GM19035 (cell line): ENCODE measurements at regions not wholly inside any gene's neighbourhood (a gene's known extent, or its start where the extent isn't known, plus 50 kb on each side); places are given as distances from the start of the nearest gene placed in this dataset.

Source experiments
- ATAC-seq: cut with Tn5 transposase; IDR thresholded peaks from one replicate; pipeline ENCODE4 v1.9.1; 2021; ENCODE audit not compliant: unreplicated experiment

DNA sequence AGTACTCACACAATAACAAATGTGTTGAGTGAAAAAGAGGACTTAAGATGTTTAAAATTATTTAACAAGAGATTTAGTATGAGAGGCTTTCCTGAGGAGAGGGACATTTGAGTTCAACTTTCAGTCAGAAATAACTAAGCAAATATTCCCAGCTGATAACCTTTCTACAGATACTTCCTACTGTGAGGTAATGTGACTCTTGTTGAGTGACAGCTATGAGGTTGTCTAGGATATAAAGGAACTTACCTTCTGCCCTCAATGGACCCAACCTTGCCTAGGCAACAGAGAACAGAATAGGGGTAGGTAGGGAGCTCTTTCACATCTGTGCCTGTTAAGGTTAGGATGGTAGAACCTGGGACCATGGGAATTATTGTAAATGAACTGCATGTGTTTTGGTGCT lies 54.7 kb downstream of the GLUD2 start:
- no peak for ATAC-seq

DNA sequence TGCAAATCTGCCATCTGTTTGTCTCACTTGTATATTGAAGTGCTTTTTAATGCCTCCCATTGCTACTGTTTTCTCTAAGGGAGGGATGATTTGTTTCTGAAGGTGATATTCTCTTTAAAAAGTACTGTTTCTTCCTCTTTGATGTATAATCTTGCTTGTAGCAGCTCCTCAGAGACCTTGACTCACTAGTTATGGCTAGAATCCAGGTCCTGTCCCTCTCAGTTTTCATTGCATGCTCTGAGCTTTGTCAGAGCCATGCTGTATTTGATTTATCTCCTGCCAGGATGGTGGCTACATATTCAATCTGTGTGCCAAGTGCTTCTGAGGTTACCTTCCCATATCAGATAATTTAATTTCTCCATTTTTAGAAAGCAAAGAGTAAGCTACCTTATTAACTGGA lies 56.0 kb downstream of the GLUD2 start:
- ATAC-seq: no peak

DNA sequence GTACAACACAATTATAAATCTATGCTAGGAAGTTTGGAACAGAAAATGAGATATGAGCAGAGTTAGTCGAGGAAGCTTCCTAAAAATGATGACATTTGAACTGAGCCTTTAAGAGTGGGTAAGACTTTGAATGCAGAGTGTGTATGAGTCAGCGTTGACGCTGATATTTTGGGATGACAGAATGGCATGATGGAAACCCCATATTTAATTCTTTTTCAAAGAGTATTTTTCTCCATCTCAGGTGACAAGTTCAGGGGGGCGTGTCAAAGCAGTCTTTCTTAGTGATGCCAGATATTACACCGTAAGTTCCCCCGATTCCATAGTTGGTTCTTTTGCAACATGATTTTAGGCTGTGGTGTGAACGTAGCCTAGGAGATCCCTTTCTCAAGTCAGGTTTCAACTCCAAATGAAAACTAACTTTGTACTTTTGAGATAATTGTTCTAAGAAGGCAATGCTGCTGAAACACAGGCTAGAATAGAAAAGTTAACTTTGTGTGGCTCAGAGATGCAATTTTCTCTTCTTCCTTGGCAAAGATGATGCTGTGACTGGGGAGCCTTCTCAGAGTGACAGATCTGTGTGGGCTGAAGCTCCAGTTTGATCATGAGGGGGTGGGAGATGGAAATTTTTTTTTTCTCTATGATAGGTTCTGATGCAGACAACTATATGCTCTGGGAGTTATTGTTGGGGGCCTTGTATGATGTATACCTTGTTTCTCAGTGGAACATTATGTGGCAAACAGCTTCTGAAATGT lies 59.2 kb downstream of the GLUD2 start:
- ATAC-seq: no peak

DNA sequence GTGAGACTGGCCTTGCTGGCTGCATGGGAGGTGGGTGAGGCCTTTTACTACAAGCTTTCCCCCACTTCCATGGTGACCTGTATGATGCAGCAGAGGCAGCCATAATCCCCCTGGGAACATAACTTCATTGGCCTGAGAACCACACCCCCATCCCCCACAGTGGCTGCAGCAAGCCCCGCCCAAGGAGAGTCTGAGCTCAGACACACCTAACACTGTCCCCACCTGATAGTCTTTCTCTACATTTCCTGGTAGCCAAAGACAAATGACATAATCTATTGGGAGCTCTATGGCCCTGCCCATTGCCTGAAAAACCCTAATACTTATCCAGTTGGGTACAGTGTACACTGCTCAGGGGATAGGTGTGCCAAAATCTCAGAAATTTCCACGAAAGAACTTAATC lies 62.6 kb downstream of the GLUD2 start:
- ATAC-seq: no peak

DNA sequence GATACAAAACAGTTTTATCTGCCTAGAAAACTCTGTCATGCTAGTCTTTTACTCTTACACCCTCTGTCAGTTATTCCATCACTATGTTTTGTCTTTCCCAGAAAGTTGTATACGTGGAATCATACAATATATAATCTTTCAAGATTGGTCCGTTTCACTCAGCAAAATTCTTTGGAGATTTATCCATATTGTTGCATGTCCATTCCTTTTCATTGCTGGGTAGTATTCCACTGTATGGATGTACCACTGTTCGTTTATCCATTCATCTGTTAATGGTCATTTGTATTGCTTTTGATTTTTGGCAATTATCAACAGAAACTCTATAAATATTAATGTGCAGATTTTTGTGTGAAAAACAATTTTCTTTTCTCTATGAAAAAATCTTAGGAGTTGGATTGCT lies 63.1 kb downstream of the GLUD2 start:
- no peak for ATAC-seq

DNA sequence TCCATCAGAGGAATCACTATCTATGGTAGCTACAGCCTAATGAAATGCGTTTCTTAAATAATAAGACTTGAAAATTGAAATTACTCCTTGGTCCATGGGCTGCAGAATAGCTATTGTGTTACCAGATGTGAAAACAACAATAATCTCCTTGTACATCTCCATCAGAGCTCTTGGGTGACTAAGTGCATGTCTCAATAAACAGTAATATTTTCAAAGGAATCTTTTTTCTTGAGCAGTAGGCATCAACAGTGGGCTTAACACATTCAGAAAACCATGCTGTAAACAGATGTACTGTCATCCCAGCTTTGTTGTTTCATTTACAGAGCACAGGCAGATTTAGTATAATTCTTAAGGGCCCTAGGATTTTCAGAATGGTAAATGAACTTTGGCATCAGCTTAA lies 67.3 kb downstream of the GLUD2 start:
- ATAC-seq: no peak

DNA sequence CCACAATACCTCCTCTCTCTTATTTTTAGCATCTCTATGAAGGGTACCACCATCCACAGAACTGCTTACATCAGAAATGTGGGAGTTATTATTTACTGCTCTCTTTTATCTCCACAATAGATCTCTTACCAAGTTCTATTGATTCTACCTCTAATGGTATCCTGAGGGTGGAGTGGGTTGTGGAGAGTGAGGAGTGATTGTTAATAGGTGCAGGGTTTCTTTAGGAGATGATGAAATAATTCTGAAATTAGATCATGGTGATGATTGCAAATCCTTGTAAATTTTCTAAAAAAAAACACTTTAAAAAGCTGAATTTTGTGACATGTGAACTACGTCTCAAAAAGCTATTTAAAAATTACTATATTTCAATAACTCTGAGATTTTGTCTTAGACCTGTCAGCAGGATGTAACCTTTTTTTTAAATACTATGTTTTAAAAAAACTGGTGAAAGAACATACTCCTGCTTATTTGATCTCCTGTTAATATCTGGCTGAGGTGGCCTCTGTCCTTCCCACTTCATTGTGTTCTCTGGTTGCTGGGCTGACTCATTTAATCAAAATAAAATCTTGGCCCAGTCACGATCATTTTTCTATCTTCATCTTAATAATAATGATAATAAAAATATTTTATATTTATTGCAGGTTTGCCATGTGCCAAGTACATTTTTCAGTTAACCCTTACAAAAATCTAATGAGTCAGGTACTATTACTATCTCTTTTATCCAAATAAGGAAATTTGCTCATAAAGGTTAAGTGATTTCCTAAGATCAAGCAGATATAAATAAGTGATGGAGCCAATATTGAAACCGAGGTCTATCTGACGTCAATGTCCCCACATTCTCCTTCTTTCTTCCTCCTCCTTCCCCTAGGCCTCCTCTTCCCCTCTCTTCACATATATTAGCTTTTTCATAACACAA lies 73.5 kb downstream of the GLUD2 start:
- ATAC-seq: no peak

DNA sequence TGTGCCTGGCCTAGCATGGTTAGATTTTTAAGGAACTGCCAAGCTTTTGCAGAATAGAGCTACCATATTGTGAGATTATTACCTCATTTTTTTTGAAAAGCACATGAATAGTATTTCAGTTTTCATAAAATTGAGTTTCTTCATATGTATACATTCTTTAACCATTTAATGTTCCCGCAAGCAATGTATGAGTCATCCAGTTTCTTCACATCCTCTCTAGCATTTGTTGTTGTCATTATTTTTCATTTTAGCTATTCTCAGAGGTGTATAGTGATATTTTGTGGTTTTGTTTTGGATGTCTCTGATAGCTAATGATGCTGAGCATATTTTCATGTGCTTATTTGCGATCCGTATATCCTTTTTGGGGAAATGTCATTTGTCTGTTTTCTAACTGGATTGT lies 74.9 kb downstream of the GLUD2 start:
- ATAC-seq: no peak

DNA sequence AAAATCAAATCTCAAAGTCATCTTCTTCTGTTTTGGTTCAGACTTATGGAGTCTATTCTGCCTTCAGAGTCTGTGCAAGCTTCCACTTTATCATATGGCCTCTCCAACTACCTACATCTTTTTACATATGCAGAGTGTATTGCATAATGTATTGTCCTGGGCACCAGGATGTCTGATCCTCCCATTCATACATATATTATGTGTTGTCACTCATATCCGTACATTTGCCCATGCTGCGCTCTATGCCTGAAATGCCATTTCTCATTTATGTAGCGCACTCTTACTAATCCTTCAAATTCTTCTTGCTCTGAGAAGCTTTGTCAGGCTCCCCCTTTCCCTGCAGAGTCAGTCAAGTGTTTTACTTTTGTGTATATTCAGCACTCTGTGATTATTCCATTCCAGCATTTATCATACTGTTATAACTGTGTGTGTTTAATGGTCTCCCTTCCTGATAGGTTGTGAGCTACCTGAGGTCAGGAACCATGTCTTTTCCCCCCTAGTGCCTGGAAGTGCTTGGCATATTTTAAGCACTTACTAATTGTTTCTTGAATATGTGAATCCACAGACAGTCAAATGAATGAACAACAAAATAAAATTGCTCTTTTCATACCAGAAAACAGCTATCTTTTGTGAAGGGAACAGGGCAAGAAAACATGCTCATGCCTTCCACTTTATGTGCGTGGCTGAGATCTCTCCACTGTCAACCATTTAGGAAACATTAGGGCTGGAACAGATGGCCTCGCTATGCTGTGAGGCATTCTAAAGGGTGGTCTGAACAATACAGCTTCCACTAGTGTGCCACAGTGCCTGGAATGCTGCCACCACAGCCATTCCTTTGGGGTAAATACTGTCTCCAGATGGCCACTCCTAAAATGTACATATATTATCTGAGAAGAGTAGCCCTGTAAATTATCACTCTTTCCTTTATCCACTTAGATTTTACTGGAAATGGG lies 81.8 kb downstream of the GLUD2 start:
- no peak for ATAC-seq

DNA sequence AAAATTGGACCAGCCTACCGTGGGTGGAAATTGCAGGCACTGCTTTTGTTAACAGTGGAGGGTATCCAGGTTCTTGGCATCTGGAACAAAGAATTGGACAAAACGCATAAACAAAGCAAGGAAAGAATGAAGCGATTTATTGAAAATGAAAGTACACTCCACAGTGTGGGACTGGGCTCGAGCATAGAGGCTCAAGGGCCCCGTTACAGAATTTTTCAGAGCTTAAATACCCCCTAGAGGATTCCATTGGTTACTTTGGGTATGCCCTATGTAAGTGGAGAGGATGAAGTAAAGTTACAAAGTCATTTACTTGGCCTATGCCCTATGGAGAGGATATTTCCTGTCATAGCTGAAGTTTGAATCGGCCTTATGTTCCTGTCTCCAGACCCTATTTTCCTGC lies 85.3 kb downstream of the GLUD2 start:
- ATAC-seq: no peak

DNA sequence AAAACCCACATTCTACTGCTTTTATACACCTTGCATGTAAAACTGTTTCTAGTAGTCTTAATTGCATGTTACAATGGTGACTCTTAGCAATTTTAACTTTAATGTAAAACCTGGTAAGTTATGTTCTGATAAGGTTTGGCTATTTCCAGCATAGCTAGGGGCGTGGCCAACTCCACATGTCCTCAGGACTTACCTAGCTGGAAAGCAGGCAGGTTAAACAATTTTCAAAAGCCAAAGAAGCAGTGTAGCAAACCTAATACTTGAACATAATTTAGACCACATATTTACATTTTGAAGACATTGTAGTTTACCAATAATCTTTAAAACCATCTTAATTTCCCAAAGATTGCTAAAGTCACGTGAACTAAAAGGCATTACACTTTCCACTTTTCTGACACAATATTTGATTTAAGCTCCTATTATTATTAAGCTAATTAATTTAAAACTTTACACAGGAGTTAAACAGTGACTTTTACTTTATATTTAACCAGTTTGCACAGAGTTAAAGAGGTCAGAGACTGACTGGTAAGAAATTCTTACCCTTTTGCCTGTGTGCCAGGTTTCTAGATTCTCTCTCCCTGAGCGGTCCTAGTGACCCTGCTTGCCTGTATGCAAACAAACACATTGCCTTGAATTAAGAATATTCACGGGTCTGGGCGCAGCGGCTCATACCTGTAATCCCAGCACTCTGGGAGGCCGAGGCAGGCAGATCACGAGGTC lies 88.2 kb downstream of the GLUD2 start:
- ATAC-seq: no peak

DNA sequence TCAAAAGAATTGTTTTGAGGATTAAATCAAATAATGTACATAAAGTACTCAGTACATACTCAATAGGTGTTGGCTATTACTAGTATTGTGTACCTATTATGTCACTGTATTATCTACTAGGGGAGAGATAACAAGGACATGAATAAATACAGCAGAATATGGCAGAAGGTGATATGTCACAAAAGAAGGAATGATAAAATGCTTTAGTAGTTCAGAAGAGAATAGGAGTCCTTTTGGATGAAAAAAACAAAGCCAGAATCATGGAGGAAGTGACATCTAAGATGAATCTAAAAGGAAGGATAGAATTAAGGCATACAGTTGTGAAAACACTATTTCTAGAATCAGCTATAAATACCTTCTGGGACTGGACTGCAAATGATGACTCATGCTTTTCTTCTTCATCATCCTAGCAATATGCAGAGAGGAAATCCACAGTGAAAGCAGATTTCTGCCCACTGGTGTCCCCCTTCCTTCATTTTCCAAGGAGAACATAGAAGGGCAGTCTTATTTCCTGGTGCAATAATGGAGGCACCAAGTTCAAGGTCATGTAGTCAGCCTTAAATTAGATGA lies 98.7 kb downstream of the GLUD2 start:
- ATAC-seq: no peak

DNA sequence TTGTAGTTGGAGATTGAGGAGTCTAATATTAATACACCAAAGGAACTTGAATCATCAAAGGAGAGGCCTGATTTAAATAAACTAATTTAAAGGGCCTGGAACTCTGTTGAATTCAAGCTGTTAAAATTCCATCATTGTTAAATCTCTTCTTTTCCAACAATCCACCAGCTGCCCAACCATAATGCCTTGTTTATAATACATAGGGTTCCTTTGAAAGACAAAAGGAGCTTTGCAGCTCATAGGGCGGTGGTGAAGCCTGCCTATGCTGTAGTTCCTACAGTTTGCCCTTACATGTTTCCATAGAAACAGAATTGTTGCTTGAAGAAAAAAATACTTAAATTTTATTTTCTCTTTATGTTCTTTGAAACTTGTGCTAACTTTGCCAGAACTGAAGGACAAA lies 102.8 kb downstream of the GLUD2 start:
- no peak for ATAC-seq

DNA sequence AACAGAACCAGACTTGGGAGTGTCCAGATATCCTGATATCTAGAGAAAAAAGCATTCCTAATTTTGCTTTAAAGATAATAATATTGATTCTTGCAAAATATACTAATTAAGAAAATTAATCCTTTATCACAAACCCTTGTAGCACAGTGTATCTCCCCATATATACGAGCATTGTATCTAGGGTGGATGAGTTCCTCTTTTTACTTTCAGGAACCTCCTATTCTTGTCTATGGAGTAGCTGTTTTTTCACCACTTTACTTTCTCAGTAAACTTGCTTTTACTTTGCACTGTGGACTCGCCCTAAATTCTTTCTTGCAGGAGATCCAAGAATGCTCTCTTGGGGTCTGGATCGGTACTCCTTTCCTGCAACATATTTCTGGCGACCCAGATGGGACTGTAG lies 103.9 kb downstream of the GLUD2 start:
- ATAC-seq: peak; percentile 71

DNA sequence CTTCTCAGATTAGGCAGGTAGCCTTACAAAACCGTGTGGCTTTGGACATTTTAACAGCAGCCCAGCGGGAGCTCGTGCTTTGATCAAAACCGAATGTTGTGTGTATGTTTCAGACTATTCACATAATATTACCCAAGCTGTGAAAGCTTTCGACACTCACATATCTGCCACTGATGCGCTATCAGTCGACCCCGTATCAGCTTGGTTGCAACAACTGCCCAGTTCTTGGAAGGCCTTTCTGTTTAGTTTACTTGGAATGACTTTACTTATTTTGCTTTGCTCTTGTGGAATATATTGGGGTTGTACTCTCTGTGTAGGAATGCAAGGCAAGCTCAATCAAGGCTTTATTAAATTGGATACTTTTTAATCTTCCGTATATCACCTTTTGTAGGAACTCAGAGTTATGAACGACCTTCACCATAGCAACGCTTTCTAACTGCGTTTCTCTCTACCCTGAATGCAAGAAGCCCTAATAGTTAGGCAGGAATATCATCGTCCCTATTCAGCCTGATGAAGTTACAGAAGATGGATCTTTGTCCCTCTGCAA lies 107.5 kb downstream of the GLUD2 start:
- ATAC-seq: no peak

DNA sequence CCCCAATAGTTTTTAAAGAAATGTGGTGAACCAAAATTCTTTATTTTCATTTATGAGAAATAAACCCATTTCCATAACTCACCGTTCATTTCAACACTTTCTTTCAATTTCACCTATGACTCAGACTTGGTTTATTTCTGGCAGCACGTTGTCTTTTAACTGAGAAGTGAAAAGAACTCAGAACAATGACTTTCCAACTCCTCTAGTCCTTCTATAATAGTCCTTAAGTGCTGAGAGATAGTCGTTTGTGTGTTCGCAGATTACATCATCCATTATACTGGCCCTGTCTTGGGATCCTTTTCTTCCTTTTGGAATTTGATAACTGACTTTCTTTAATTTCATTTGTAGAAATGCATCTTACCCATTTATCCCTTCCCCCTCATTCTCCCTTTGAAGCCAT lies 113.6 kb downstream of the GLUD2 start:
- peak; percentile 81 for ATAC-seq

DNA sequence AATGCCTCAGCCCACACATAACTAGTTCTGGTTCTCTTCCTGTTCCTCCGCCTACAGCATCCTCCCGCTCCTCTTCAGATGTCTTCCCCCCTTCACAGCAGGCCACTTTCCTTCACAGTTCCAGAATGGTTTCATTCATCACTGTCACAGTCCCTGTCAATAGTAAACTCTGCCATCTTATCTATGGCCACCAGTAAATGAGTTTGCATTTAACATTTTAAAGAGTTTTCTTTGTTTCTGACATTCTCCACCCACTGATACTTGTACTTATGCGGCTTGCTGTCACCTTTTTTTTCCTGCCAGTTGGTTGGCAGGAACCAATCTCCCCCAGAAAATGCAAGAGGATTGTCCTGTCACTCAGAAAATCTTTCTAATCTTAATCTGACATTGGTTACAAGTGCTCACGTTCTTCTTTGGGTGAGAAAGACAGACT lies 114.1 kb downstream of the GLUD2 start:
- ATAC-seq: peak; percentile 46

DNA sequence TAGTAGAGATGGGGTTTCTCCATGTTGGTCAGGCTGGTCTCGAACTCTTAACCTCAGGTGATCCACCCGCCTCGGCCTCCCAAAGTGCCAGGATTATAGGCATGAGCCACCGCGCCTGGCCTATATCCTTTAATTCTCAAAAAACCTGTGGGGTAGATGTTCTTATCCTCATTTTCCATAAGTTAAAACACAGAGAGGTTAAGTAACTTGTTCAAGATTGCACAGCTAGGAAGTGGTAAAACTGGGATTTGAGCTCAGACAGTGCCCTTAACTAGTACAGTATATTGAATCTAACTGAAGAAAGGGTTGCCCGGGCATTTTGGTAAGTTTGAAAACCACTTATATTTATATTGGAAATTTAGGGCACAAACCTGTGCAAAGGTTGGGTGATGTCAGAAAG lies 116.0 kb downstream of the GLUD2 start:
- ATAC-seq: no peak

DNA sequence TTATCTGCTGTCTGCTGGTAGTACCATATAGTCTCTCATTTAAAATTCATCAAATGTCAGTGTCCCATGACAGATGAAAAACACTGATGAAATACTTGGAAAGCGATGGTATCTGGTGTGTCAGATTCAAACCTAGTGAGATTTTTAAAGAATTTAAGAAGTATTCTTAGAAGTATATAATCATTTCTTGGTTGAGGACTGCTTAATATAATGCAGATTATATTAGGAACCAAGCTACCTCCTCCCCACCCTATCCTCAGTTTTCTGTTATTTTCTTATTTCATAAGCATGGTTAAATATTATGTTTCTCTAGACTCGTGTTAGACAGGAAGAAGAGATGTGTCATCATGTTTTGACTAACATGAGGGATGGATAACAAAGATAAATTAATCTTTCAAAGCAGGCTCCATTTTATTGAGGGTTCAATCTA lies 118.5 kb downstream of the GLUD2 start:
- ATAC-seq: no peak
